Nucleus accumbens (tissue), 56 donors: ENCODE measurements at regions not wholly inside any gene's neighbourhood (a gene's known extent, or its start where the extent isn't known, plus 50 kb on each side); places are given as distances from the start of the nearest gene placed in this dataset.

Experiments
- DNase-seq, 56 donors: peaks; one replicate each; lab custom pipeline; 2025; lab: John Stamatoyannopoulos, UW

DNA sequence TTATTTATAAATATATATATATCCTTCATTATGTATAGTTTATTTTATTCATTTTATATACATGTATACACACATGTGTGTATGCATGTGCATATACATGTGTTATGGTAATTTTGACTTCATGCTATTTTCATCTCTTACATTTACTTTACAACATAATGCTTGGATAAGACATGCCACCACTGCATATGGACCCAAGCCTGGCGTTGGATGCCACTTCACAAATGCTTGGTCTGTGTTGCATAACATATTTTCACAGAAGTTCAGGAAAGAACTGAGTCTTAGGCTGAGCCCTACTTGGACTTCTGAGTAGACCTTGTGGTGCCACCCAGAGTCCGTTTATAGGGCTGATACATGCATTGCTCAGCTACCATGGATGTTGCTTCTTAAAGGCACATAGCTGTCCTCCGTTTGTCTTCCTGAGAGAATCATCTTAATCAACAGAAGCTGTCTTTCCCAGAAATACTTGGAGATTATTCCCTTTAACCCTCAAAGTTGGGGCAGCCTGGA lies 337.8 kb downstream of the BTBD3 start:
- peak in 2 of 56 donors; percentile 5 to 14 for DNase-seq

DNA sequence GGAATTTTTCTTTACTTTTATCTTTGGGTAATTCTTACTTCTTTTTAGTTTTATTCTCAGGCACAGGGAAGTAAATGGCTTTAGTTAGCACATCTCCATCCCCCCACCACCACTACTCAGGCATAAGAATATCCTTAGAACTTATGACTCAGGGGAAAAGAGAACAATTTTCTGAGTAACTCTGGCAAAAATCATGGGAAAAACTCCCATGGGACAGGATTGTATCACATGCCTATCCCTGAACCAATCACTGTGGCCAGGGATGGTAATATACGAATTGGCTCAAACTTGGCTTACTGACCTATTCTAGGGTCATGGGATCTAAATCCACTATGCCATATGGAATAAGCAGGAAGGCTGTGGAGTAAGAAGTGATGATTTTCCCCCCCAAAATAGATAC lies 339.1 kb downstream of the BTBD3 start:
- DNase-seq = no peak

DNA sequence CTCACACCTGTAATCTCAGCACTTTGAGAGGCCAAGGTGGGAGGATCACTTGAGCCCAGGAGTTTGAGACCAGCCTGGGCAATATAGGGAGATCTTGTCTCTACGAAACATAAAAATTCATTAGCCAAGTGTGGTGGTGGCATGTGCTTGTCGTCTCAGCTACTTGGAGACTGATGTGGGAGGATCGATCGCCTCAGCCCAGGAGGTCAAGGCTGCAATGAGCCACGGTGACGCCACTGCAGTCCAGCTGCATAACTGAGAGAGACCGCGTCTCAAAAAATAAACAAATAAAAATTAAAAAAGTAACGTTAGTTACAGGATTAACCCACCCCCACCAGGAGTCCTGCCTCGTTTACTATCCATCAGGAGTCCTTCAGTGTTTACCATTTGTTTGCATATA lies 345.1 kb downstream of the BTBD3 start:
- DNase-seq = no peak

DNA sequence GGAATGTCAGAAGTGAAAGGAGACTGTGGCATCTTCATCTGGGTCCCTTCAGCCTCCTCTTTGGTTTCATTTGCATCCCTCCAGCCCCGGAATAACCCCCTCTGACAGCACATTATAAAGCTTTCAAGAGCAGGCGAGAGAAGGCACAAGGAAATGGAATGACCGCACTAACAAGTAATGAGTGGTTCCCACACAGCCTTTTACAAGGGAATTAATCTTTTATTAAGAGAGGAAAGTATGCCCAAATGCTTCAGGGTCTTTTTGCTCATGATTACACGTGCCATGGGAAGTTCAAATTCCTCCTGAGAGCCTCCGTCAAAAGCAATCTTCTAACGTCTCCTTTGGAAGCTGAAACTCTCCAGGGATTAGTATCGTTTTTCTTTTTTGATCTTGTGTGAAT lies 347.0 kb downstream of the BTBD3 start:
- DNase-seq = no peak

DNA sequence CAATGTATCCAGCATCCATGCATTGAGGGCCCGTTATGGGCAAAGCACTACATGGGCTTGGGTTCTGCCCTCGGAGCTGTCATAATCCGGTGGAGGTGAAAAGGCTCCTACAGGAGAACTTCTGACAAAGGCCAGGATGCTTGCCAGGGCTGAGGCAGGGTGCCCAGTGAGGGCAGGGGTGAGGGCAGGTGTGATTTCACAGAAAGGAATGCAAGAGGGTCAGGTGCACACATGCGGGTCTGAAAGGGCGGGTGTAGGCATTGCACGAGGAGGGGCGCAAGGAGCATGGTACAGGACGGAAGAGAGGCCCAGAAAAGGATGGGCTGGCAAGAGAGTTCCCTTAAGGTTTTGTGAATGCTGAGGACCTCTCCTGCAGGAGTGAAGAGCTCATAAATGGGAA lies 348.0 kb downstream of the BTBD3 start:
- no peak for DNase-seq

DNA sequence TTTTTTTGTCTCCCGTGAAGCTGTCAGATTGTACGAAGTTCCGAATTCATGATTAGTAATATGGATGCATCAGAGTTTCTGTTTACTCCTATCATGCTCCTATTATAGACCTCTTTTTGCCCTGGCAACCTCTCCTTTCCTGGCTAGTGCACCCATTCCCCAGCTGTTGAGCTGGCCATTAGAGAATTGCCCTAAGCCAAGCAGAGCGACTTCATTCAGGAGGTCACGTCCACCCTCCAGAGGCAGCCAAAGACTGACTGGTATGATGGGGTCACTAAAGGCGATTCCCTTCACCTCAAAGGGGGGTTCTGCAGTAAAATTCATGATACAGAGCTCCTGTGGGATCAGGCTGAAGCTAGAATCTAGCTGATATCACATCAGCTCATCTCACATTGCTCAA lies 351.9 kb downstream of the BTBD3 start:
- no peak for DNase-seq

DNA sequence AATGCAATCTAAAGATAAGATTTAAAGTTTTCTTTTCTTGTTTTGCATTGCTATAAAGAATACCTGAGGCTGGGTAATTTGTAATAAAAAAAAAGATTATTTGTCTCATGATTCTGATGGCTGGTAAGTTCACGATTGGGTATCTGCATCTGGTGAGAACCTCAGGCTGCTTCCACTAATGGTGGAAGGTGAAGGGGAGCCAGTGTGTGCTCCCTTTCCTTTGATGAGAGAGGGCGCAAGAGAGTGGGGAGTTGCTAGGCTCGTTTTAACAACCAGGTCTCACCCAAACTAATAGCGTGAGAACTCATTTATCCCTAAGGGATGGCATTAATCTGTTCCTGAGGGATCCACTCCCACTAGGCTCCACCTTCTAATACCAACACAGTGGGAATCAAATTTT lies 353.2 kb downstream of the BTBD3 start:
- DNase-seq = no peak

DNA sequence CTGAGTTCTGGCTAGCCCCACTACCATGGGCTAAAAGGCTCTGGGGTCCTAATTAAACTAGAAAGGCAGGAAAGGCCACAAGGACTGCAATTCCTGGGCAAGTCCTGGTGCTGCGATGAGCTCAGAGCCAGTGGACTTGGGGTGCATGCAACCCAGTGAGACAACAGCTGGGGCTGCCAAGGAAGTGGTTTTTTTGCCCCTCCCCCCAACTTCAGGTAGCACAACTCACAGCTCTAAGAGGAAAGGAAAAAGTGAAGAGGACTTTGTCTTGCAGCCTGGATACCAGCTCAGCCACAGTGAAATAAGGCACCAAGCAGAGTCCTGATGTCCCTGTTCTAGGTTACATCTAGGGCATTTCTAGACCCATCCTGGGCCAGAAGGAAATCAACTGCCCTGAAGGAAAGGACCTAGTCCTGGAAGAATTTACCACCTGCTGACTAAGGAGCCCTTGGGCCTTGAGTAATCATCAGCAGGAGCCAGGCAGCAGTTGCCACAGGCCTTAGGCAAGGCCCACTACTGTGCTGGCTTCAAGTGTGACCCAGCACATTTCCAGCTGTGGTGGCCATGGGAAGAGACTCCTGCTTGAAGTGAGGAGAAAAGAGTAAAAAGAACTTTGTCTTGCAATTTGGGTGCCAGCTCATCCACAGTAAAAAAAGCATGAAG lies 358.4 kb downstream of the BTBD3 start:
- DNase-seq = no peak

DNA sequence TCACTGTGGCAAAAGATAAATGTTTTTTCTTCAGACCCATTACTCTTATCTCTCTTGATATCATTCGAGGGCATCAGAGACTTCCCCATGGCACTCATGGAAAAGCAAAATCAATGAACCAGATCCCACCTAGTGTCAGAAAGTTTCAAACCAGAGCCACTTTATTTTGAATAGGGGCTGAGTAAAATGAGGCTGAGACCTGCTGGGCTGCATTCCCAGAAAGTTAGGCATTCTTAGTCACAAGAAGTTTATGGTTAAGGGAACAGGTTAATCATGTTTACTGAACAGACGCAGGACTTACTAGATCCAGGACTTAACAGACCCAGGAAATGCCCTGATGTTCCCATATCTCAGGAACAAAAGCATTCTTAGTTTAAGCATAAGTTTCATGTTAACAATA lies 369.9 kb downstream of the BTBD3 start:
- DNase-seq = no peak

DNA sequence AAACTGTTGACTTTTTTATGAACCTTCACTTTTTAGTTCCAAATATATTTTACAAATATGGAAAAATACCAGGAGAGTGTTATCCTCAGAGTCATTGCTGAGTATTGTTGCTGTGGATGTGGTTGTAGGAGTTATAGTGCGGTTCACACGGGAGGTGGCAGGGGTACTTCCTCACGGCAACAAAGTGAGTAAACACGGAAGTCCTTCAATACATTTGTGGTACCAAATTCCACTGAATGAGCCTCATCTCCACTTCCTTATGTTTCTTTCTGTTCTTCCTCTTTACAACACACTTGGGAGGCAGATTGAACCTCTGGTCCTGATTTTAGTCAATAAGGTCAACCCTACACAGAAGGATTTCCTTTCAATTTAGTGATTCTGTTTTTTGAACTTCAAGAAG lies 371.8 kb downstream of the BTBD3 start:
- DNase-seq = no peak

DNA sequence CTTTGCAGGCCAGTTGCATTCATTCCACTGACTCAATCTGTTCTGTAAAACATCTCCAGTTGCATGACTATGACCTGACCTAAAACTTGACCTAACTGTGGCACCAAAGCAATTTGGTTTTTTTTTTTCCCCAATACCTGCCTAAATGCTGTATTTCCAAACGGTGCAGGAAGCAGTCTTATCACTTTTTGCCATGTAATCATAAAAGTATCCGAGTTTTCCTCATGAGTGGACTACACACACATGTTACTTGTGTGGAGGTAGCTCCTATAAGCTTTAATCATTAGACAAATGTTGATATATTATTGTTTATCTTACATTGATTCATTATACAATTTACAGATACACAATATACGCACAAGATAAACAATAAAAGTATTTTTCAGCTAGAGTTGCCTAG lies 373.7 kb downstream of the BTBD3 start:
- DNase-seq = no peak

DNA sequence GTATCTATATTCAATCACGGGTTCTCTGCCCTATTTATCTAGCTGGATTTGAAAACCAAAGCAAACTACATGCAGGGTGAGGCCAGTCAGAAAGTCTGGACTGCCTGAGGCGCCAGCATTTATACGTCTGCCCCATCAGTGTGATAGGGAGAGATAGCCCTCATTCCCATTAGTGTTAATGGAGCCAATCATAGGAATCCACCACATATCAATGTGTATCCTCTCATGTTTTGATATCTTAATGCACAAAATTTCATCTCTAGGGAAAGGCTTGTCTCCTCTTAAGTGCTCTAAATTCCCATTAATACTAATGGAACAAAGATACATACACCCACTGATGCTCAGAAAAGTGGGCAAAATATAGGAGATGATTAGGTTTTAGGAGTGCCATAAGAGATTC lies 376.2 kb downstream of the BTBD3 start:
- no peak for DNase-seq

DNA sequence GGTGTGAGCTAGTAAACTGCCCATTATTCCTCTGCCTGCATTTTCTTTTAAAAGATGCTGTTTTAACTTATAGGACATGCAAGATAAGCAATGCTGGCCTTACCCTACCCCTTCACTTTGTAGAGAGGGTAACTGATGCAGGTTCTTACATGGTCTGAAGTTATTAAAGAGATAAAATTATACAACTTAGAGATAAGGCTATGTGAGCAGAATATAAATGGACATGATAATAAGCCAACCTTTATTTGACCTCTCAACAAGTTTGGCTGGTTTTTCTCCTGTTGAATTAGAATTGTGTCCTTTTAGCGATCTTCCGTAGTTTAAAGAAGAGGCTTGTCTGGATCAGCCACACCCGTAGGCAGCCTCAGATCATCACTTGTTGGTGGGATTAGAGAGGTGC lies 377.0 kb downstream of the BTBD3 start:
- no peak for DNase-seq

DNA sequence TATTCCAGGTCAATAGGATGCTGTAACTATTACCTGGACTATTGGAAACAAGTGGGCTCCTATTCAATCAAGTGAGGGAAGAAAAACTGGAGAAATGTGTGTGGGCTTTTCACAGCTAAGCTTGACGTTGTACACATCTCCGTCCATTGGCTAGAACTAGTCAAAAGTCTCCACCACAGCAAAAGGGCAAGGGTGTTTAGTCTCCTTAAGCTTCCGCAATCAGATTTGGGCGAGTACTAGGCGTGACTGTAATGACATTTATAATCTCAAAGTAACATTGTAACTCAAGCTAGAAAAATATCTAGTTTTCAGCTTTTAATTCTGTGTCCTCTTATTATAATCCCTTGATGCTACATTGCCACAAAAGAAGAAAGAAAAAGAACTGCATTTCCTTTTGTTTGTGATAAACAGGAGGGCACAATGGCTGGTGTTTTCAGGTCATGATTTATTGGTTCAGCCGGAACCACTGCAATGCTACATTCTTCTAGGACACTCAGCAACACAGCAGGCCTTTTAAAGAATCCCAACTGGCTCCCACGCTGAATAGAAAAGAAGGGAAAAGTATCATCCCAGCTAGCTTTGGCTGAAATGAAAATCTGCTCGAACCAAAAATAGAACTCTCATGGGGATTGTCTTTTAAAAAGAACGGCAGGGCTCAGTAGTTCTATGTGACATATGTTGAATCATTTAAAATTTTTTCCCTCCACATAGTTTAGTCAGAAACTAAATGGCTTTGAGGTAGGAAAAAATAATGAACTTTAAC lies 387.7 kb downstream of the BTBD3 start:
- no peak for DNase-seq

DNA sequence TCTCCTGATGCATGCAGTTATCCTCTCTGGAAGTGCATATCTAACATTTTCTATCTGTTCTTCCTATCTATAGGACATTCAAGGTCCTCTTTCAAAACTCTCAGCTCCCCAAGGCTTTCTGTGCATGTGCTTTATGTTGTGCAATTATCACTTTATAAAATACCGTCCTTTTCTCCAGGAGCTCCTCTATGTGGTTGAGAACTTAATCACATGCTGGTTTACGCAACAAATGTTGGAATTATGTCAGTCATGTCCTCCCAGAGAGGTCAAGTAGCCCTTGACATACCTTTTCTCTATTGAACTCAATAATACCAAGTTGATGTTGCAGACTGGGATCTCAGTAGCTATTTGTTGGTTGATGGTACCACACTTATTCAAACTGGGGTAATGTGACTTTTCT lies 388.4 kb downstream of the BTBD3 start:
- no peak for DNase-seq

DNA sequence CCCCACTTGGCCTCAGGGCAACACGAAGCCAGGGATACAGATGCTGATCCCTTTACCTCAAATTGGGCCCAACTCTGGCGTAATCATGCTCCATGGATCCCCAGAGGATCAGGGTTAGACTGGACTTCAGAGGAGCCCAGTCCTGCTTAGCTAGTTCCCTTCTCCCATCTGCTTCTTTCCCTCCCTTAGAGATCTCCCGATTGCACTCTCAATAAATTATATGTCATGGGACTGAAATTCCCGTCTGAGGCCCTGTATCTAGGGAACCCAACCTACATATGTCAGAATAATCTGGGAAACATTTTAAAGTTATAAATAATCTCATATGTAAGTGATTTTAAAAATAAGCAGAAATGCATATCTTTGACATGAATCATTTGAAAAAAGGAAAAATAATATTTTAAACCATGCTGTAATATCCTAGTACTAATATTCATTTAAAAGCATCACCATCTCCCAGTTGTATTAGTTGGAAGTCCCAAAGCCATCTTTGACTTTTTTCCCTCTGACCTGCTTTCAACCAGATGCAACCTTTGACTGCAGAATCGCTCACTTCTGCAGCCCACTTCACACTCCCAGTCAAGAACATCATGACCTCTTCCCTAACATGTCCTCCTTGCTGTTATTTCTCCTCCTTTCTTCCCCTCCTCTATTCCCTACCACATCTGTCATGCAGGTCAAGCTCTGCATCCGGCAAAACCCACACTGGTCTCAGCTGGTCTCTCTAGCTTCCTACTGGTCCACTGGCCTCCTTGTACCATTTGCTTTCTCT lies 393.6 kb downstream of the BTBD3 start:
- no peak for DNase-seq

DNA sequence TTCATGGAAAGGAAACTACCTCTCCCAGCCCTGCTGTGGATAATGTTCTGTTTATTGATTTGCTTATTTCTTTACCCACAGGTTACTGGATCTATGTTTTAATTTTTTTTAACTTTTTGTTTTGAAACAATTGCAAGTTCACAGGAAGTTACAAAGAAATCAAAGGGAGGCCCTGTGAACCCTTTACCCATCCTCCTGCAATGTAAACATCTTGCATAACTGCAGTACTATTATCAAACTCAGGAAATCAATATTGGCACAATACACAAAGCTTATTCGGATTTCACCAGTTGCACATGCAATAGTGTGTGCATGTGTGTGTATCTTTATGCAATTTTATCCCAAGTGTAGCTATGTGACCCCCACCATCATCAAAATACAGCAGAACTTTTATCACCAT lies 398.0 kb downstream of the BTBD3 start:
- DNase-seq = no peak

DNA sequence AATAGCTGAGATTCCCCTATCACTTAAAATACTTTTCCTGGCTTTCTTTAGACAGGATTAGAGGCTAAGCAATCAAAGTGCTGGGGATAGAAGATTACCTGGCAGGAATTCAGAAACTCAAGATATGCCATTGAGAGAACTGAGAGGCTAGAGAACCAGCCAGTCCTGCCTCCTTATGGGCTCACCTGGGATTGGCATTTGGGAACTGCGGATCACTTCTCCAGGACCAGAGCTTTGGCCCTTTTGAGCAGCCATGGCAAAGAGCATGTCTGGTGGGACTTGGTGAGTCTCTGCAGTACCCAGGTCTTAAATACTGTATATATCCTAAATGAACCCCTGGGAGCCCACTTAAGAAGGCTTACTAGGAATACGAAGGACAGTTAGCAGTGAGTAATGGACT lies 399.1 kb downstream of the BTBD3 start:
- no peak for DNase-seq

DNA sequence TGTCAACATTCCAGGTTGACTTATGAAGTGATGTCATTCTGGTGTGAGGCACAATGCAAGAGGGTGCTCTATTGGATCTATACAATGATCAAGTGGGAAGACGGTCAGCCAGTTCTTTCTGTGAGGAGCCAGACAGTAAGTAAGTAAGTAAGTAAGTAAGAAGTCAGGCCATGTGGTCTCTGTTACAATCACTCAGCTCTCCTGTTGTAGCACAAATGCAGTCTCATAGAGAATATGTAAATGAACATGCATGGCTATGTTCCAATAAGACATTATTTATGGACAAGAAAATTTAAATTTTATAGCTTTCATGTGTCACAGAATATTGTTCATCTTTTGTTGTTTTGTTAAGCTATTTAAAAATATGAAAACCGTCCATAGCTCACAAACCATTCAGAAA lies 399.7 kb downstream of the BTBD3 start:
- DNase-seq = no peak

DNA sequence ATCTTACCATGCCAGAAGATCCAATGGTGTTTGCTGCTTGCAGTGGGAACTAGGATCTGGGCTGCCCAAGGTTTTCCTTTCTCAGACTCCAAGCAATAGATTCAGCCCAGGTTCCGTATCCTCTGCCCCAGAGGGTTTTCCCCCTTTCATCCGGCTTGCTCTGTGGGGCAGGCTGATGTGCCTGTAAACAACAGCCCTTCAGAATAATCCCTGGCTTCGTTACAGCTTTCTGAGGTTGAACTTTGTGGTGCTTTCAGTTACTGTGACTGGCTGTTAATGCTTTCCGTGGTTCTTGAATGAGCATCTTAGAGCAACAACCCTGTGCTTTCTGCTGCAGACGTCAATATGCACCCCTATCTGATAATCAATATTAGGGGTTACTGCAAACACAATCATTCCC lies 400.4 kb downstream of the BTBD3 start:
- peak in 20 of 56 donors; percentile 1 to 22 (median 10) for DNase-seq

DNA sequence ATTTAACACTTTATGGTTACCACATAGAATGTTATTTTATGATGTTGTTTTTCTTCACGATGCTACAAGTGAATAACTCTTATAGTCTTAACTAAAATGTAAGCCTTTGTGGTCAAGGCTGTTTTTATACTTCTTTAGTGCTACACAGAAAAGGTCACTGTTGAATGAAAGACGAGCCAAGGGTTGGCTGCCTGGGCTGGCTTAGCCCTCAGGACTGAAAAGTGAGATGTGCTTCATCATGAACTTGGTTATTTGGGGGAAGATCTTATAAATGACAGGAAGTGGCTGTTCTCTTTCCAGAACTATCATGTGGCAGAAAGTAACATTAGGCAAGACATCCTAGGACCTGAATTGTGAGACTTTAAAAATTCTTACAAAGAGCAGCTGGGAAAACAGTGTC lies 404.0 kb downstream of the BTBD3 start:
- no peak for DNase-seq

DNA sequence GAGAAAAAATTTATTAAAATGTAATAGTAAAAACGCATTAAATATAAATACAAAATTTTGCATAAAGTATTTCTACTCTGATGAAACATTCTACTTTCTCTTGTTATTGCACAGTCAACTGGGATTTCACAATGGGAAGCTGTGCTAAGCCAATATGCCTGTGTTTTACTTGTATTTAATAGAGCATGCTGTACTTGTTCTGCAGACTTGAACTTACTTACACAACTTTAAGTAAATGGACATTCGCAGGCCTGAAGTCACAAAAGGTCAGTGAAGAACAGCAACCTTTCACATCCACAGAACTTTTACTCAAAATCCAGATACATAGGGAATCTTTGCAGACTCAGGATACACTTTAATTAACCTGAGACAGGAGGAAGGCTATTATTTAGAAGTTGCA lies 409.5 kb downstream of the BTBD3 start:
- DNase-seq = no peak
